ENCODE measurements at regions not wholly inside any gene's neighbourhood (a gene's known extent, or its start where the extent isn't known, plus 50 kb on each side); places are given as distances from the start of the nearest gene placed in this dataset.

GRCh38 chr2:213227458-213227857, 56.8 kb upstream of the SPAG16 start (continued):
- TF ChIP-seq PKNOX1 (IDR thresholded peaks at IDR 0.05) (no peak), HCFC1 (IDR thresholded peaks at IDR 0.05; ENCODE audit: low read length) (no peak), PML (IDR thresholded peaks at IDR 0.05; ENCODE audit: low read length) (peak; percentile 52; the same call in 1 of the 2 replicates), PBX3 (IDR thresholded peaks at IDR 0.05; ENCODE audit: insufficient replicate concordance, low read depth, low read length) (no peak), LARP7 (IDR thresholded peaks at IDR 0.05) (no peak), BCL3 (IDR thresholded peaks at IDR 0.05; ENCODE audit: borderline replicate concordance, insufficient read depth, low read depth, low read length, poor library complexity, severe bottlenecking) (peak; percentile 96), IRF3 (IDR thresholded peaks at IDR 0.05) (no peak), E4F1 (IDR thresholded peaks at IDR 0.05; ENCODE audit: borderline replicate concordance, partially characterized antibody) (no peak), SIN3A (IDR thresholded peaks at IDR 0.05; ENCODE audit: low read depth, low read length) (no peak), ZNF217 (IDR thresholded peaks at IDR 0.05) (no peak), CHD2 (IDR thresholded peaks at IDR 0.05; ENCODE audit: borderline replicate concordance, low read depth, low read length) (no peak), TCF12 (IDR thresholded peaks at IDR 0.05; ENCODE audit: low read depth, low read length) (peak; percentile 93), ATF2 (IDR thresholded peaks at IDR 0.05; ENCODE audit: low read length) (peak; percentile 97), POLR2A (IDR thresholded peaks at IDR 0.05; ENCODE audit: low read depth, low read length) (no peak), NFYA (IDR thresholded peaks at IDR 0.05; ENCODE audit: borderline replicate concordance, low read depth, low read length) (no peak), DPF2 (IDR thresholded peaks at IDR 0.05) (peak; percentile 43; the same call in 1 of the 2 replicates), IKZF2 (IDR thresholded peaks at IDR 0.05) (peak; percentile 88 to 89), BCL11A (IDR thresholded peaks at IDR 0.05; ENCODE audit: low read depth, low read length) (peak; percentile 89), RCOR1 (conservative IDR thresholded peaks at IDR 0.05; ENCODE audit: low read depth, low read length) (no peak), RELB (IDR thresholded peaks at IDR 0.05; ENCODE audit: low read depth) (peak; percentile 38; the same call in 1 of the 2 replicates), MEF2B (IDR thresholded peaks at IDR 0.05; ENCODE audit: partially characterized antibody, poor library complexity, severe bottlenecking) (peak; percentile 62), TAF1 (IDR thresholded peaks at IDR 0.05; ENCODE audit: borderline replicate concordance, low read depth, low read length) (0 out of 2 replicates have a peak, but pooled peaks have one; percentile 40)

All from GM12878 (cell line).